ENCODE measurements at regions not wholly inside any gene's neighbourhood (a gene's known extent, or its start where the extent isn't known, plus 50 kb on each side); places are given as distances from the start of the nearest gene placed in this dataset.
"Not testable (repeated sequence)": the region's sequence is repeated elsewhere in the genome, so short reads cannot be mapped to it uniquely, and the experiment has no call there.

DNA sequence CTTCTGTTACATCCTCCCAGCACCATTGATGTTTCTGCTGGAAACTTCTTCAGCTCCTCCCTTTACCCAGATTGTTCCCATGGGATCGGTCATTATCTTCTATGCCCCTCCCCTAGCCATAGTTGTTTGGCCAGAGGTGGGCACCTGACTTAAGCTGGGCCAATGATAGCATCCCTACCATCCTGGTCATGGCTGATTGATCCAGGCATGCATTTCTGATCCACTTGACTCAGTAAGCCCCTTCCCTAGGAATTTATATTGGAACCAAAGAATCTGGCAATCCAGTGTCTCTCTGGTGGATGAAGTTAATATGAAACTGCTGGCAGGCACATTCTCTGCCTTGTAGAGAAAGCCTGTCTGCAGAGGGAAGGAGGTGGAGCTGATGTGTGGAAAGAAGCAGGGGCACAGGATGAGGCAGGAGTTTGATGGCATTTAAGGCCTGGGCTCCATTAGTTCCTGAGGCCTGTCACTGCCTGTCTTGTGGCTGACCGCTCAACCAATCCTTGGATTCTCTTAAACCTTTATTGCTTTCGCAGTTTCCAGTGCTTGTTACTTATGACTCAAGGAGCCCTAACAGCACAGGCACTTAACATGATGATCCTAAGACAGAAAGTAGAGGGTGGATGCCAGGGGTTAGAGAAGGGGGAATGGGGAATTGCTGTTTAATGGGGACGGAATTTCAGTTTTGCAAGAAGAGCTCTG is 152.4 kb downstream of the ABCC12 start:
- DNase-seq, result no peak

DNA sequence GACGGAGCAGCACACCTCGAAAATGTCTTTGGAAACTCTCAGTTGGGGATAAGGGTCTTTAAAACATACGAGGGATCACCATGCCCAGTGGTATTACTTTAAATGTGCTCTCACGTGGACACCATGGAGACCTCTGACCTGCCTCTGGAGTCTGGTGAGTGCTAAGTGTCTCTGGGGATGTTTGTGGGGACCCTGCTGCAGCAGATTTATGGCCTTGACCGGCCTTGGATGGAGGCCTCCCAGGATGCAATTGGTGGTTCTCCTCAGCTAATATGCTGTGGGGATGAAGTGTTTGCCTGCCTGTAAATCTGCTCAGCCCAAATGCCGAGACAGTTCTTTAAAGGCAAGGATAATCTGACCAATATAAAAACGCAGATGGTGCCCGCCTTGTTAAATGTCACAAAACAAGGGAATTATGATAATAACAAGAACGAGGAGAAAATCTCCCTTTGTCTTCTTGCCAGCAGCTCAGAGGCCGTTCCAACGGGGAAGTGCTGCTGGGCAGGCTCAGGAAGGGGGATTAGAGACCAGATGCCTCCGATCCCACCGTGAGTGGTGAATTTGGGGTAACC is 154.4 kb downstream of the ABCC12 start:
- DNase-seq, result no peak

DNA sequence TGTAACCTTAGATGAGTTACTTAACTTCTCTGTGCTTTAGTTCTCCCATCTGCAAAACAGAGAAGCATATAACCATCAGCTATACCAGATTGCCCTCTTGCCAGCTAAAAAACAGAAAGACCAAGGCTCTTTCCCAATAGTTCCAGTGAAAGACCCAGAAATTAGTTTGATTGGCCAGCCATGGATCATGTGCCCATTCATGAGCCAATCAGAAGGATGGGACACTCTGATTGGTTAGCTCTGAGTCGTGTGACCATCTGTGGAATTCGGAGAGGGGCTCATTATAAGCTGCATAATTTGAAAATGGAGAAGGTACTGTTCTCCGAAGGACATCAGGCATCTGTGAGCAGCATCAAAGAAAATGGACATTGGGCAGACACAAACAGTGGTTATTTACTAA is 155.2 kb downstream of the ABCC12 start:
- no peak for DNase-seq

- DNase-seq, result no peak
These were observed 156.2 kb downstream of the ABCC12 start for GRCh38 chr16:47999595-47999994.

GRCh38 chr16:47995354-47995753 is 160.4 kb downstream of the ABCC12 start:
- no peak for DNase-seq

GRCh38 chr16:47991491-47991890 is 164.3 kb downstream of the ABCC12 start:
- DNase-seq, result no peak

GRCh38 chr16:47990676-47991075 is 165.1 kb downstream of the ABCC12 start:
- DNase-seq, result no peak

DNA sequence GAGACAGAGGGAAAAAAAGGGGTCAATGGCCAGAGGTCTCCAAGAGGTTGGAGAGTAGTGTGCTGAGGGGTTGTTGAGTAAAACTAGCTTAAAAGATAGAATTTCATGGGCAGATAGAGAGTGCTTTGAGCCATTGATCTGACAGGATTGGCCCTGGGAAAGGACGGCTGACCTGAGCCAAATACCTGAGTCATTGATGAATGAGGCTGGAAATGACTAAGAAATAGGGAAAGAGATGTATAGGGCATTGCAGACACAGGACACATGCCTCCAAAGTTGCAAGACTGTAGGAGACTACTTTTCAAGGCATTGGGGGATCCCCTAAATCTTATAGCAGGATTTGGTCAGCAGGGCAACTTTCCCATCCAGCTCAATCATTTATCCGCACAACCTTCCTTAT is 168.7 kb downstream of the ABCC12 start:
- no peak for DNase-seq

GRCh38 chr16:47986031-47986430 is 169.8 kb downstream of the ABCC12 start:
- no peak for DNase-seq

DNA sequence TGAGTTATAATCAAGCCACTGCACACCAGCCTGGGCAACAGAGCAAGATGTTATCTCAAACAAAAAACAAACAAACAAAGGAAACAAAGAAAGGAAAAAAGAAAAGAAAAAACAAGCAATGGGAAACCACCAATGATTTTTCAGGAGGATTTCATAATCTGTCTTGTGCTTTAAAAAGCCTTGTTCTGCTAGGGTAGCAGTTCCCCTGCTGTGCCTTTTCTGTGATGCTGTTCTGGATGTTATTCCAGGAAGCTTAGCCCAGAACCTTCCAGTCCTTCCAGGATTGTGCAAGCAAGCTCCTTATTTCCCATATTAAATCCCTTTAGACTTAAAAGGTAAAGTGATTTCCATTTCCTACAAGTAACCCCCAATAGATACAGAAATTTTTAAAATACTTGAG is 171.1 kb downstream of the ABCC12 start:
- no peak for DNase-seq

- DNase-seq, result no peak
These were observed 171.7 kb downstream of the ABCC12 start for GRCh38 chr16:47983999-47984580.

- no peak for DNase-seq
These were observed 175.6 kb downstream of the ABCC12 start for GRCh38 chr16:47980212-47980611.

DNA sequence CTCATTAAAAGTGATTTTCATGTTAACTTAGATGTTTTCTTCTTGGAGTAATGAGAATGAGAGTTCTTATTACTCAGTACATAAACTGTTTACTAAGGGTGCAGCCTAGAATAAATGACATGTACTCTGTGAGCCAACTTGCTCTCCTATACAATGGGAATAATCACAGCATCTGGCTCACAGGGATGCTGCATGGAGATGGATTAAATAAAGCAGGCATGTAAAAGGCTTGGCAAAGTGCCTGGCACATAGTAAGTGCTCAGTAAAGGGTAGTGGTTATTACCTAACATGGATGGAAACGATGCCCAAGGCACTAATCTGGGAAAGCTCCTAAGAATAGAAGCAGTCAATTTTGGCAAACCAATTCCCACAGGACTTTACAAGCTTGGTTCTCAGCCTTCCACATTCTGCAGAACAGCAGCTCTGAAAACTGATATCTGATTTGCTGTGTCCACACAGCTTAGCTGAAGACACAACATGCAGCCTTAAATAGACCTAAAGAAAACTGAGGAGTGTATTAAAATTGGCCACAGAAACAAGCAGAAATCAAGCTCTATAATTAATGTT is 176.1 kb downstream of the ABCC12 start:
- no peak for DNase-seq

GRCh38 chr16:47979164-47979520 is 176.7 kb downstream of the ABCC12 start:
- DNase-seq, result no peak

DNA sequence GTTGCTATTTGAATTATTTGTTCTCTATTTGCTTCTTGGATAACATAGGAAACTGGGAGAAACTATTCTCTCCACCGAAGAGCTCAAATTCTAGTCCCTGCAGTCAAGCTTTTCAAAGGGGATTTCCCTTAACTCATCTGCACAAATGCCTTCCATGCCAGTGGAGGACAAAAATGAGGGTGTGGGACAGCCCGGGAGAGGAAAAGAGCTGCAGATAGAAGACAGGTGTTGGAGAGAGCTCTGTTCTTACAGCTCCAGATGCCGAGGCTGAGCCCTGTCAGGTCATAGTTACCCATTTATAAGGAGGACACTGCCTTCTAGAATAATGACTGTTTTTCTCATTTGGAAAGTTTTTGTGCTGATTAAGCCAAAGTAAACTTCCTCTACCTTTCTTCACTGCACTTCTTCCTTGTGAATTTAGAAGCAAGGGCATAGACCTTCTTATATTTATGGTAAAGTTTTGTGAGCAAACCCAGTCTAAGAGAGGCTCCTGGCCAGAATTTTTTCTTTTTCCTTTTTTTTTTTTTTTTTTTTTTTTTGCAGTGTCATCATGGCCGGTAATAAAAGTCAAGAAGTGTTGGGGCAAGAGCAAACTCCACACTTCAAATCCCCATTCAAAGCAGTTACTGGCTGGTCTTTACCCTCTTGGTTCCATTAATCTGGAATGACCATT is 177.2 kb downstream of the ABCC12 start:
- DNase-seq, result no peak

DNA sequence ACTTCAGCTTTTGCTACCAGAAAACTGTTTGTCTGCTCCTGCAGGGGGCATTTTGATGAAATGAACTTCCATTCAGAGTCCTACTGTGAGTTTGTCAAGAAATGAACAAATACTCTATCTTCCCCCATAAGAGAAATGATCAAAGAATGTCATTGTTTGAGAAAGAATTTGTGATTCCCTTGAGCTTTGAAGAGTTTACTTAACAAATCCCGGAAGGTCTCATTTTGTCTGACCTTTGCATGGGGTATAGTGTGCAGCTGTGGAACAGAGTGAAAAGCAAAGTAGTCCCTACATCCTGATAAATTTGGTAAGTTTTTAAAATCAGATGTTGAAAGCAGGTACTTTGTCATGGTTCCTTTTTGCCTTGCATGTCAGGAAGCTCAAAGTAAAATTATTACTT is 178.0 kb downstream of the ABCC12 start:
- DNase-seq, result no peak

DNA sequence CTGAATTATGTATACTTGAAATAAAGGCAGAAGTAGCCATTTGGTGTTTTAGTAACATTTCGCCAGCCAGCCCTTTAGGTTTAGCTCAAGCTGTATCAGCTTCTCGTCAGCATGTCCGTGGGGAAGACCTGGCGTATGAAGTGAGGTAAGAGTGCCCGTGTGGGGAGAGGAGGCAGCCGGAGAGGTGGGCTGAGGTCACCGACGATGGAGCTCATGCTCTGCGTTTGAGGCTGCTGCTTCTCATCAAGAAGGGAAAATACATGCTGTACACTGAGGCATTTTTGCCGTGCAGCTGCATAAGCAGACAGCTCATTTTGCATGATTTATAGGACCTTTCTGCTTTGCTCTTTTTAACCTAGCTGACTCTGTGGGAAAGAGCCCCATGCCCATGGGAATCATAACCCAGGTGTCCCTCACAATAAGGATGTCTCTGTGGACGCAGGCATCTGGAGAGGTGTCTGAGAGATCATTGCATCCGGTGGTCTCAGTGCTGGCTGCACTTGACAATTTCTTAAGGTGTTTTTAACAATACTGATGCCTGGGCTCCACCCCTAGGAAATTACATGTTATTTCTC is 179.1 kb downstream of the ABCC12 start:
- DNase-seq, result no peak

DNA sequence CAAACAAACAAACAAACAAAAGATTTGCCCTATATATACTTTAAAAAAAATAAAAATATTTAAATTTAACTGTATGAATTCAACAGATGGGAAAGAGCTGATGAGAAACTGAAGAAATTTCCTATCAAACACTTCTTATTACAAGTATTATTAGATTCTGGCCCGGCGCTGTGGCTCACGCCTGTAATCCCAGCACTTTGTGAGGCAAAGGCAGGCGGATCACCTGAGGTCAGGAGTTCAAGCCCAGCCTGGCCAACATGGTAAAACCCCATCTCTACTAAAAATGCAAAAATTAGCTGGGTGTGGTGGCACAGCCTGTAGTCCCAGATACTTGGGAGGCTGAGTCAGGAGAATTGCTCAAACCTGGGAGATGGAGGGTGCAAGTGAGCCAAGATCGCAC is 180.8 kb downstream of the ABCC12 start:
- DNase-seq, result not testable (repeated sequence)

DNA sequence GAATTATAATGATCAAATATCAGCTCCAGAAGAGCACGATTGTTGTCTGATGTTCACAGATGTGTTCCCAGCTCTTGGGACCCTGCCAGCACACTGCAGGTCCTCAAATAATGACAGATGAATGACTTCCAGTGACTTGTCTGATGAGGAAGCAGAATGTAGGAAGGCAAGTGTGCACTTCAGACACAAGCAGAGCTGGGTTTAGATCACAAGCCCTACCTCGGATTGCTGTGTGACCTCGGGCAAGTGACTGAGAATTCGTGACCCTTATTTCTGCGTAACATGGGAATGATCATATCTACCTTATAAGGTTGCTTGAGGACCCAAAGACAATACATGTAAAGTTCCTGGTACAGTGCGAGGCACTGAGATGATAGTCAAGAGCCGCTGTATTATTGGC is 182.2 kb downstream of the ABCC12 start:
- no peak for DNase-seq

GRCh38 chr16:47972246-47972985 is 183.4 kb downstream of the ABCC12 start:
- DNase-seq, result no peak

GRCh38 chr16:47971225-47971624 is 184.6 kb downstream of the ABCC12 start:
- DNase-seq, result no peak

- no peak for DNase-seq
These were observed 185.4 kb downstream of the ABCC12 start for GRCh38 chr16:47970291-47970931.

All from right forelimb (tissue), 1 donor.